SK-N-SH (cell line): ENCODE measurements at regions not wholly inside any gene's neighbourhood (a gene's known extent, or its start where the extent isn't known, plus 50 kb on each side); places are given as distances from the start of the nearest gene placed in this dataset.

ENCODE experiments used
- EP300 ChIP-seq, 2 experiments: IDR thresholded peaks; 2 replicates each; pipeline versions ENCODE4 v1.4.0 to v1.6.1; 2012; ENCODE audit warnings: borderline replicate concordance in 1 of 2, low read depth in 1 of 2, low read length in 1 of 2
- JUND ChIP-seq: IDR thresholded peaks from 2 replicates; pipeline ENCODE4 v1.4.0; 2012
- MEF2A ChIP-seq: IDR thresholded peaks from 2 replicates; pipeline ENCODE4 v1.4.0; 2012; ENCODE audit warnings: low read depth, borderline replicate concordance
- MXI1 ChIP-seq: IDR thresholded peaks from 2 replicates; pipeline ENCODE4 v1.6.1; 2012; ENCODE audit warnings: mild to moderate bottlenecking, low read depth, low read length, improper control_type of control experiment
- NFIC ChIP-seq: IDR thresholded peaks from 2 replicates; pipeline ENCODE4 v1.4.0; 2012; ENCODE audit warnings: borderline replicate concordance
- RAD21 ChIP-seq: IDR thresholded peaks from 2 replicates; pipeline ENCODE4 v1.6.1; 2012; ENCODE audit warnings: mild to moderate bottlenecking, low read length
- TAF1 ChIP-seq: IDR thresholded peaks from 2 replicates; pipeline ENCODE4 v1.6.1; 2012; ENCODE audit warnings: low read depth, mild to moderate bottlenecking, low read length, moderate library complexity, borderline replicate concordance
- TF ChIP-seq, protein P1 (sequence below): fragments of 150-350 bp; IDR thresholded peaks from 2 replicates; pipeline ENCODE4 v1.6.1; 2016; ENCODE audit warnings: mild to moderate bottlenecking, low read depth, low read length
- TF ChIP-seq, protein P2 (sequence below): fragments of 200-600 bp; sonication (generic); IDR thresholded peaks from 2 replicates; pipeline ENCODE4 v1.6.1; 2017; ENCODE audit warnings: antibody characterized with exemption, mild to moderate bottlenecking, moderate library complexity
- TF ChIP-seq, protein P3 (sequence below): IDR thresholded peaks from 2 replicates; pipeline ENCODE4 v1.6.1; 2012; ENCODE audit warnings: mild to moderate bottlenecking, low read depth, low read length, moderate library complexity
- TF ChIP-seq, protein P4 (sequence below): IDR thresholded peaks from 2 replicates; pipeline ENCODE4 v1.4.0; 2012; ENCODE audit warnings: low read depth

DNA sequence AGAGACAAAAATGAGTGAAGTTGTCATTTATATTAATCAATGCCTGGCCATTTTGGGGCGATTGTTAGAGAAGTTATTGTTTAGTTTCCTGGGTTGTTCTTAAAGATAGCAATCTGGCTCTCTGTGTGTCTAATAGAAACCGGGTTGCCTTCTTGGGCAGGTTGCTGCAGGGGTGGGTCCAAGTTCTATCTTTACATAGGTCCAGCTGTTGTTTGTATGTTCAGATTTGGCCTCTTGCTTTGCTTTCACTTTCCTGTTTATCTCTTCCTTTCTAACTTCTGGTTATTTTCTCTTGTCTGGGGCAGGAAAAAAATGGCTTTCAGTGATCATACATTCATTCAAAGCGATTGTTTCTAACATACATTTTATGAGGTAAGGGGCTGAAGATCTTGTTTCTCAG, 128.4 kb upstream of the NOX3 start:
- TF ChIP-seq, protein P1, sequence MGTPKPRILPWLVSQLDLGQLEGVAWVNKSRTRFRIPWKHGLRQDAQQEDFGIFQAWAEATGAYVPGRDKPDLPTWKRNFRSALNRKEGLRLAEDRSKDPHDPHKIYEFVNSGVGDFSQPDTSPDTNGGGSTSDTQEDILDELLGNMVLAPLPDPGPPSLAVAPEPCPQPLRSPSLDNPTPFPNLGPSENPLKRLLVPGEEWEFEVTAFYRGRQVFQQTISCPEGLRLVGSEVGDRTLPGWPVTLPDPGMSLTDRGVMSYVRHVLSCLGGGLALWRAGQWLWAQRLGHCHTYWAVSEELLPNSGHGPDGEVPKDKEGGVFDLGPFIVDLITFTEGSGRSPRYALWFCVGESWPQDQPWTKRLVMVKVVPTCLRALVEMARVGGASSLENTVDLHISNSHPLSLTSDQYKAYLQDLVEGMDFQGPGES = no peak
- no peak for TF ChIP-seq MXI1
- TF ChIP-seq, protein P2, sequence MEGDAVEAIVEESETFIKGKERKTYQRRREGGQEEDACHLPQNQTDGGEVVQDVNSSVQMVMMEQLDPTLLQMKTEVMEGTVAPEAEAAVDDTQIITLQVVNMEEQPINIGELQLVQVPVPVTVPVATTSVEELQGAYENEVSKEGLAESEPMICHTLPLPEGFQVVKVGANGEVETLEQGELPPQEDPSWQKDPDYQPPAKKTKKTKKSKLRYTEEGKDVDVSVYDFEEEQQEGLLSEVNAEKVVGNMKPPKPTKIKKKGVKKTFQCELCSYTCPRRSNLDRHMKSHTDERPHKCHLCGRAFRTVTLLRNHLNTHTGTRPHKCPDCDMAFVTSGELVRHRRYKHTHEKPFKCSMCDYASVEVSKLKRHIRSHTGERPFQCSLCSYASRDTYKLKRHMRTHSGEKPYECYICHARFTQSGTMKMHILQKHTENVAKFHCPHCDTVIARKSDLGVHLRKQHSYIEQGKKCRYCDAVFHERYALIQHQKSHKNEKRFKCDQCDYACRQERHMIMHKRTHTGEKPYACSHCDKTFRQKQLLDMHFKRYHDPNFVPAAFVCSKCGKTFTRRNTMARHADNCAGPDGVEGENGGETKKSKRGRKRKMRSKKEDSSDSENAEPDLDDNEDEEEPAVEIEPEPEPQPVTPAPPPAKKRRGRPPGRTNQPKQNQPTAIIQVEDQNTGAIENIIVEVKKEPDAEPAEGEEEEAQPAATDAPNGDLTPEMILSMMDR = no peak
- TF ChIP-seq, protein P3, sequence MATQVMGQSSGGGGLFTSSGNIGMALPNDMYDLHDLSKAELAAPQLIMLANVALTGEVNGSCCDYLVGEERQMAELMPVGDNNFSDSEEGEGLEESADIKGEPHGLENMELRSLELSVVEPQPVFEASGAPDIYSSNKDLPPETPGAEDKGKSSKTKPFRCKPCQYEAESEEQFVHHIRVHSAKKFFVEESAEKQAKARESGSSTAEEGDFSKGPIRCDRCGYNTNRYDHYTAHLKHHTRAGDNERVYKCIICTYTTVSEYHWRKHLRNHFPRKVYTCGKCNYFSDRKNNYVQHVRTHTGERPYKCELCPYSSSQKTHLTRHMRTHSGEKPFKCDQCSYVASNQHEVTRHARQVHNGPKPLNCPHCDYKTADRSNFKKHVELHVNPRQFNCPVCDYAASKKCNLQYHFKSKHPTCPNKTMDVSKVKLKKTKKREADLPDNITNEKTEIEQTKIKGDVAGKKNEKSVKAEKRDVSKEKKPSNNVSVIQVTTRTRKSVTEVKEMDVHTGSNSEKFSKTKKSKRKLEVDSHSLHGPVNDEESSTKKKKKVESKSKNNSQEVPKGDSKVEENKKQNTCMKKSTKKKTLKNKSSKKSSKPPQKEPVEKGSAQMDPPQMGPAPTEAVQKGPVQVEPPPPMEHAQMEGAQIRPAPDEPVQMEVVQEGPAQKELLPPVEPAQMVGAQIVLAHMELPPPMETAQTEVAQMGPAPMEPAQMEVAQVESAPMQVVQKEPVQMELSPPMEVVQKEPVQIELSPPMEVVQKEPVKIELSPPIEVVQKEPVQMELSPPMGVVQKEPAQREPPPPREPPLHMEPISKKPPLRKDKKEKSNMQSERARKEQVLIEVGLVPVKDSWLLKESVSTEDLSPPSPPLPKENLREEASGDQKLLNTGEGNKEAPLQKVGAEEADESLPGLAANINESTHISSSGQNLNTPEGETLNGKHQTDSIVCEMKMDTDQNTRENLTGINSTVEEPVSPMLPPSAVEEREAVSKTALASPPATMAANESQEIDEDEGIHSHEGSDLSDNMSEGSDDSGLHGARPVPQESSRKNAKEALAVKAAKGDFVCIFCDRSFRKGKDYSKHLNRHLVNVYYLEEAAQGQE = no peak
- TF ChIP-seq RAD21 = no peak
- no peak for TF ChIP-seq JUND
- TF ChIP-seq NFIC = no peak
- no peak for TF ChIP-seq EP300 (IDR thresholded peaks at IDR 0.05; ENCODE audit: borderline replicate concordance in 1 of 2, low read depth in 1 of 2, low read length in 1 of 2)
- TF ChIP-seq, protein P4, sequence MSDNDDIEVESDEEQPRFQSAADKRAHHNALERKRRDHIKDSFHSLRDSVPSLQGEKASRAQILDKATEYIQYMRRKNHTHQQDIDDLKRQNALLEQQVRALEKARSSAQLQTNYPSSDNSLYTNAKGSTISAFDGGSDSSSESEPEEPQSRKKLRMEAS = no peak
- no peak for TF ChIP-seq TAF1
- TF ChIP-seq MEF2A = no peak
